ENCODE measurements at regions not wholly inside any gene's neighbourhood (a gene's known extent, or its start where the extent isn't known, plus 50 kb on each side); places are given as distances from the start of the nearest gene placed in this dataset.

DNA sequence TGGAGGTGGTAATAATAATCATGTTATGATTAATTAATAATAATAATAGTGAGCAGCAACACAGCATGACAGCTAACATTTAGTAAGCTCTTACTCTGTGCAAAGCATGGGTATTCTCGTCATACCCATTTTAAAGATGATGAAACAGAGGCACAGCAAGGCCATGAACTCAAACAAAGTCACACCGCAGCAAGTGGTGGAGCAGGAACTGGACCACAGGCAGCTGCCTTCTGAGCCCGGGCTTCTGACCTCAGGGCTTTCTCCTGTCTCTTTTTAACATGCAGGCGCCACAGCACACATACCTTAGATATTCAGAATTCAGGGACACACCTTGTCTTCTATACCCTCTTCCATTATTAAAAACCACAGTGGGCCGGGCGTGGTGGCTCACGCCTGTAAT lies 50.7 kb upstream of the SPATA12 start:
- no peak for DNase-seq (ENCODE audit: low spot score)

- DNase-seq (ENCODE audit: low spot score), result no peak
Observed at GRCh38 chr3:57009367-57009766, 51.1 kb upstream of the SPATA12 start.

DNA sequence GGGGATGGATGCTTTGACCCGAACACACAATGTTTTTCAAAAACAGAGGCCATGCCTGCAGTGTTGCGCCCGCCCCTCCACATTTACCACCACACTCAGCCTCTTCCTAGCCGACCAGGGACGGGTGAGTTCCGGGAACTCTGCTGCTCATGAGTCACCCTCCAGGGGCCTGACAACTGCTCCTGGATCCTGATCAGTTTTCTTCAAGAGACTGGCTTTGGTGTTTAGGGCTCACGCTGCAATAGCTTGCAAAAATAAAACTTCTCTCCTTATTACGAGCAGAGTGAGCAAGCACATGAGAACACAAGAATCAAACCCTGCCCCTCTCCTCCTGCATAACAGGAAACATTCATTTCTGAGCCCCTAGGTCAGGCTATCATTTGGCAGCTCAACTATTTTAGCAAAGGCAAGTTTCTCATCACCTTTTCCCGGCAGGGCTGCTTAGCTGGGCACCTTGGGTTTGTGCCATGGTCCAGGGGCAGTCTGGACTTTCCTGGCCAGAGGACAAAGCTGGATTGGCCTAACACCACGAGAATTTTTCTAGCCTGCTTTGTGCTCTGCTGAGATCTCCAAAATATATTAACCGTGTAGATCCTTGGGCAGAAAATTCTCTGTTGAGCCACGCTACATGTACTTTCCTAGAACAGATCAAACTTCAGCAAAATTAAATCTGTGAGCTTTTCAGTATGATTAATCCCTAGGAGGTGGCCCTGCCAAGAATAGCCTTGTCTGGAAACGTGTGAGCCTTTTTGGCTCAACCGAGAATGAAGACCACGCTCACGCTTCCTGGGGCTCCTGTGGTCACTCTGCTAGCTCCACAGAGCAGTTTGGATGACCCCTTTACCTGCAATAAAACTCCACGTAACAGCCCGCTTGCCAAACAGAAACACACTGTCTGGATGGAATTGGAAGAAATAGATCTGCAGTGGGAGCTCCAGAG lies 52.7 kb upstream of the SPATA12 start:
- DNase-seq (ENCODE audit: low spot score), result no peak

- DNase-seq (ENCODE audit: low spot score), result no peak
Observed at GRCh38 chr3:57006949-57007419, 53.5 kb upstream of the SPATA12 start.

GRCh38 chr3:57006179-57006657 lies 54.2 kb upstream of the SPATA12 start:
- DNase-seq (ENCODE audit: low spot score), result no peak

DNA sequence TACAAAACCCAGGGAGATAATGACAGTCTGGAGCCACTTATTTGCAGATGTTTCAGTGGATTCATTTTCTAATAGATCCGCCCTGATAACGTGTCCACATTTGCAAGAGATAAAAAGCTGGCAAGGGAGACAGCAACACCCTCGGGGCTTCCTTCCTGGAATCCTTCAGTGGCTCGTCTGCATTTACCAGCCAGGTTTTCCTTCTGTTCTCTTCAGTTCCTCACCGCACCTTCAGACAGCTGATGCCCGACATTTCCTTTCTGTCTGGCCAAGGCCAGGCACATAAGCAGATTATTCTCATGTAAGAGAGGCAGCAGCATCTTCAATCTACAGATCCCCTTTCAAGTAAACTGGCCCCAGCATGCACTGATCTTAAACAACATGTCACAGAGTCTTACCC lies 56.2 kb upstream of the SPATA12 start:
- no peak for DNase-seq (ENCODE audit: low spot score)

DNA sequence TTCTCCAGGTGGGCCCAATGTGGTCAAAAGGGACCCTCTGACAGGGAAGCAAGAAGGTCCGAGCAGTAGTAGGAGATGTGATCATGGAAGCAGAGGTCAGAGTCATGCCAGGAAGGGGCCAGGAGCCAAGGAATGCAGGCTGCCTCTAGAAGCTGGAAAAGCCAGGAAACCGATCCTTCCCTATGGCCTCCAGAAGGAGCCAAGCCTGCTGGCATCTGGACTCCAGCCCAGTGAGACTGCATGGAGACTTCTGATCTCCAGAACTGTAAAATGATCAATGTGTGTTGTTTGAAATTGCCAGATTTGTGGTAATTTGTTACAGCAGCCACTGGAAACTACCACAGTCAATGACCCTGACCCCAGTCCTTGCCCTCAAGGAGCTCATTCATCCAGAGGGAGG lies 56.8 kb upstream of the SPATA12 start:
- DNase-seq (ENCODE audit: low spot score), result no peak

DNA sequence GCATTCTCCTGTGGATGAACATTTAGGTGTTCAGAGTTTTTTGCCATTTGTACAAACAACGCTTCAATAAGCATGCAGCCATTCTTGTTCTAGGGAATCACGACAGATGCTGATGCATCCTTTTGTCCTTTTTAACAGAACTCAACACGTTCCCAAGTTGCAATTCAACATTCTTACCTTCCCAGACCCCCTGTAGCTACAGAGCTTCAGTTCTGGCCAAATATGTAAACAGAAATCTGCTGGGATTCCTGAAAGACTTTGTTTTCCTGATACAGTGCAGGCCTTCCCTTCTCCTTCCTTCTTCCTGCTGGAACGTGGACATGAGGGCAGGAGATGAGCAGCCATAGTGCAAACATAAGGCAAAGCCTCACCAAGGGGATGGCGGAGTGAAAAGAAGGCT lies 59.1 kb upstream of the SPATA12 start:
- no peak for DNase-seq (ENCODE audit: low spot score)

DNA sequence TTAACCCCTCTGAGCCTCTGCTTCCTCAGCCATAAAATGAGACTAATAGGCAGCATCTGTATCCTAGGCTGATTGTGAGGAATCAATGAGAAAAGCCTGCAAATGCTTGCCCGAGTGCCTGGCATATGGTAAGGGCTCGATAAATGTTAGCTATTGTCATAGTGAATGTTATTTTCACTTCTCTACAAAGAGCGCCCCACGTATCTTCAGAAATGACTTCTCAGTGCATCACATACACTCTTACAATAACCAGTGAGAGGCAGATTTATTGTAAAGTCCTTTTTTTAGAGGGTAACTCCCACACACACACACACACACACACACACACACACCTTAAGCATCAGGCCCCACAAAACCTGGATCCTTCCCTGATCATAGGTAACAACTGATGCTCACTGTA lies 60.5 kb upstream of the SPATA12 start:
- no peak for DNase-seq (ENCODE audit: low spot score)

GRCh38 chr3:56999547-56999946 lies 60.9 kb upstream of the SPATA12 start:
- DNase-seq (ENCODE audit: low spot score), result no peak

GRCh38 chr3:56998076-56998529 lies 62.4 kb upstream of the SPATA12 start:
- DNase-seq (ENCODE audit: low spot score), result no peak

DNA sequence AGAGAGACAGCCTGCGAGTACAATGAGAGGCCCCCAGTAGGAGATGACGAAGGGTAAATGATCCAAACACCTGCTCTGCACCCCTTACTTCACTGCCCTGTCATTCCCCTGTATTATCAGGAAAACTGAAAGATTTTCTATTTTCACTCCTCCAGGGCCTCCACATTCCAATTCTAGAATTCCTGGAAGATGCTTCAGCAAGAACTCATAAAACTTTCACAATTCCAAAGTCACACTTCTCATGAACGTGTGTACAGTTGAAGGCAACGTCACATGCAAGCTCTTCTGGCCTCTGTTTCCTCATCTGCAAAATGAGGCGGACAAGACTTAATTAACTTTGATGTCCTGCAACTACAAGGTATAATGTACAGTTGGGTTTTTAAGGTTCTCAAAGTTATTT lies 62.8 kb upstream of the SPATA12 start:
- no peak for DNase-seq (ENCODE audit: low spot score)

- DNase-seq (ENCODE audit: low spot score), result no peak
Observed at GRCh38 chr3:56997041-56997440, 63.4 kb upstream of the SPATA12 start.

GRCh38 chr3:56994391-56994790 lies 66.1 kb upstream of the SPATA12 start:
- no peak for DNase-seq (ENCODE audit: low spot score)

DNA sequence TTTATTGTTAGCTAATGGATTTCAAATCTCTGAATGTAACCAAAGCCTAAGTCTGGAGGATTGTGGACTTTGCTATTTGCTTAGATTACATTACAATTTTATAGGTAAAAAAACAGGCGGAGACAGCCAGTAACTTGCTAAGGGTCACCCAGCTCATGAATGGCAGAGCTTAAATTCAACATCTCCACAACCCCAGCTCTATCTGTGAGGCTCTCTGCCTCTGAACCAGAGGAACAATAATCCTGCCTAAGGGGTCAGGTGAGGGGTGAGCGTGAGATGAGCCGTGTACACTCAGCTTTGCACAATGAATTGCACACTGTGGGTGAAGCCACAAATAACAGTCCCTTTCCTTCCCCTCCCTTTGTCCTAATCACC lies 69.8 kb upstream of the SPATA12 start:
- no peak for DNase-seq (ENCODE audit: low spot score)

DNA sequence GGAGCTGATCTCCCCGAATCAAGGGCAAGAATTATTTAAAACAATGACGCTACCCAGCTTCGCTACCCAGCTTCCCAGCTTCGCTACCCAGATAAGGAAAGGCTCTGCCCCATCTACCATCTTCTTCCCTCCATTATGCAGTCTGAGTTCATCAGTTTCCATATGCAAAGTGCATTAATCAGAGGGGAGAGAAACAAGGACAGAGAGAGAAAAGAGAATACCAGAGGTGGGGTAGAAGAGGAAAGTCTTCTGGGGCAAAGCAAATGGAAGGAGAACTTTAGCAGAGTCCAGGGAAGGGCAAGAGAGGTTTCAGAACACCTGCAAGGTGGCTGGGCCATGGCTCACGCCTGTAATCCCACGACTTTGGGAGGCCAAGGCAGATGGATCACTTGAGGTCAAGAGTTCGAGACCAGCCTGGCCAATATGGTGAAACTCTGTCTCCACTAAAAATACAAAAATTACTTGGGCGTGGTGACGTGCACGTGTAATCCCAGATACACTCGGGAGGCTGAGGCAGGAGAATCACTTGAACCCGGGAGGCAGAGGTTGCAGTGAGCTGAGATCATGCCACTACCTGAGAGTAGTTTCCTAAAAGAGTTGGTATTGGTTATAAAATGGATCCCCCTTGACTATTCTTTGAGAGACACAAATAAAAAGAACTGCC lies 70.4 kb upstream of the SPATA12 start:
- no peak for DNase-seq (ENCODE audit: low spot score)

DNA sequence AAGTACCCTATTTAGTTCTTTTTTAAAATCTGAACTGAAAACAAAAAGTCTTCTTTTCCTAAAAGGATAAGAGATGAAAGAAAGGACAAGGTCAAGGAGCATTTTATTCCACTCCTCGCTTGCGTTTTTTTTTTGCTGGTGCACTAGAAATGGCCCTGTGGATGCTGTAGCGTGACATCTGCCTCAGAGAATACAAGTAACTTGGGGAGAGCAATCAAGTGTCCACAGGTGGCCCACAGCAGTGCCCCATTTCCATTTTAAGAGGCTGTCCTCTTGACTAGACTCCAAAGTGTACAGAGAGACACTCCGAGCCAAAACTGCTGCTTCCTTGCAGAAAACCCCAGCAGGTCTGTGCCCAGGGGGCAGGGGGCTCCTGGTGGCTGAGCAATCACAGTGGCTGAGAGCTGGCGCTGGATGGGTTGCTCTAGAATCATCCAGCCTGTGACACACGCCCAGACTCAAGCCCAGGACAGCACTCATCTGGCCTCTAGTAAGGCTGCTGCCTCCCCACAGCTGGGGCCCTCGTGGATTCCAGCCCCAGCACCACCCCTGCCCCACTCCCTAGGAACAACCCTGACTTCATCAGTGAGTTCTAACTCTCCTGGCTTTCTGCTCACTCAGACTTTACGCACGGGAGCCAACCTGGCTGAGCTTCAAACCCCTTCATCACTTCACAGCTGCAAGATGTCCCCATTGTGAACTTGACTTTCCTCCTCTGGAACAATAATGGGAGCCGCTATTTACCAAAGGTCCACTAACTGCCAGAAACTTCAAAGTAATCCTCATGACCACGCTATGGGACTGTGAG lies 71.1 kb upstream of the SPATA12 start:
- DNase-seq (ENCODE audit: low spot score), result no peak

DNA sequence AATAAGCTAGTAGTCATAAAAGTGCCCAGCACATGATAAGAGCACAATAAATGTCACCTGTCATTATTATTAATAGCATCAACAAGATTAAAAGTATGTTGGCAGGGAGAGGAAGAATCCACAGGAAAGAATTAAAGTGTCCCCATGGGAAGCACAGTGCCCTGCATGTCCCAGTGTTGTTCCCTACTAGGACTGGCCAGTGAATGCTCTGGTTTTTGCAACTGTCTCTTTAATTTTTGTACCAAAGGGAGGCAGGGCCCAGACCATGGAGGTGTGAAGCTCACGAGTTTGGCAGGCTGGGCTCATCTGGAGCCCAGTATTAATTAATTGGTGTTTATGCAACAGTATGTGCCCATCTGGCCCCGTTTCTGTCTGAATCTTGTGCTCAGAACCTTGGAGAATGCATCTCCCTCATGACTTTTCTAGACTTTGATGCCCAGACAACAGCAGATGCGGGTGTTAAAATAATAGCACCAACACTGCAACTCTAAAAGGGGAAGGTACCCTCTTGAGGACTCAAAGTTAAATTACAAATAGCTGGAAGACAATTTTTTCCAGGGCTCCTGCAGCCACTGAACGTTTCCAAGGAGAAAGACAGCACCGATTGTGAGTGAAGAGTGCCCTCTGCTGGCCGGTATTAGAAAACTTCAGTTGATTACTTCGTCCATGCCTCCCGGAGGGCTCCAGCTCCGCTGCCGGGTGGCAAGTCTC lies 71.9 kb upstream of the SPATA12 start:
- peak; percentile 71 for DNase-seq (ENCODE audit: low spot score)

GRCh38 chr3:56987238-56987895 lies 73.1 kb upstream of the SPATA12 start:
- DNase-seq (ENCODE audit: low spot score), result peak; percentile 9

DNA sequence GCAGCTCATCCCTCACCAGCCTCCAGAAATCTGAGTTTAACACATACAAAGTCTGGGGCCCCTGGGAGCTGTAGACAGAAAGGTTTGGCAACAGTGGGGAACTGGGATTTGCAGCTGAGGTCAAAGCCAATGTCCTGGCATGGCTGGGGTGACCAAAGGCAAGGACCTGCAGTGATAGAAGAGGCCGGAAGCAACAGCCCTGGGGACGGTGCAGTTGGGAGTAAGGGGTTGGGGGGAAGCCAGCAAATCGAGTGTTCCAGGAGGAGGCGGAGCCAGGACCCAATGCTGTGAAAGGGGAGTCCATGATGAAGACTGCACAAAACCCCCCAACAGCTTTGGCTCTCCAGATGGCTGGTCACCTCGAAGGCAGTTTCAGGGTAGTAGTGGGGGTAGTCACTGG lies 74.1 kb upstream of the SPATA12 start:
- no peak for DNase-seq (ENCODE audit: low spot score)

- DNase-seq (ENCODE audit: low spot score), result peak; percentile 45
Observed at GRCh38 chr3:56985878-56986277, 74.6 kb upstream of the SPATA12 start.
